ENCODE measurements at regions not wholly inside any gene's neighbourhood (a gene's known extent, or its start where the extent isn't known, plus 50 kb on each side); places are given as distances from the start of the nearest gene placed in this dataset.

DNA sequence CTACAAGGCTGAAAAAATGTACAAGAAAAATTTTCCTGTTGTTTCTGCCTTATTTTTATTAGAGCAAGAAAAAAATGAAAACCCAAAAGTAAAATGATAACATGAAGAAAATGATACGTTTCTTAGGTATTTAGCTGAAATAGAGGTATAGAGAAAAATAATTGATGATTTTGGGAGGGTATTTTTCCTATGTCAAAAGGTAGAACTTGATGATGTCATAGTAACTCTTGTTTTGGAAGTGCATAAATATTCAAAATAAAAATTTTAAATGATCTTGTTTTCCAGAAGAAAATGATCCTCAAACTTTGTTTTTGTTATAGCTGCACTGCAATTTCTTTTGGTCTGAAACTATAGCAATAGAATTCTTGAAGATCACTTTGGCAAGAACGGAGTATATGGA lies 608.8 kb upstream of the BOD1L1 start (continued):
- no peak for TF ChIP-seq RBBP5 (IDR thresholded peaks at IDR 0.05; ENCODE audit: borderline replicate concordance, low read depth, low read length)
- no peak for TF ChIP-seq EP300 (IDR thresholded peaks at IDR 0.05; ENCODE audit: borderline replicate concordance in 1 of 2, low read depth in 2 of 2, low read length in 2 of 2)
- no peak for TF ChIP-seq SP2 (IDR thresholded peaks at IDR 0.05; ENCODE audit: low read length)

All from H1 (cell line).